GM19035 (cell line): ENCODE measurements at regions not wholly inside any gene's neighbourhood (a gene's known extent, or its start where the extent isn't known, plus 50 kb on each side); places are given as distances from the start of the nearest gene placed in this dataset.

Experiments
- ATAC-seq: cut with Tn5 transposase; IDR thresholded peaks from one replicate; pipeline ENCODE4 v1.9.1; 2021; ENCODE audit not compliant: unreplicated experiment

- no peak for ATAC-seq
Observed at GRCh38 chr13:30108216-30108912, 199.0 kb downstream of the KATNAL1 start.

- ATAC-seq = no peak
Observed at GRCh38 chr13:30107521-30108136, 199.7 kb downstream of the KATNAL1 start.

GRCh38 chr13:30107121-30107520 lies 200.2 kb downstream of the KATNAL1 start:
- no peak for ATAC-seq

- no peak for ATAC-seq
Observed at GRCh38 chr13:30105381-30105780, 202.0 kb downstream of the KATNAL1 start.

- no peak for ATAC-seq
Observed at GRCh38 chr13:30103161-30103840, 204.1 kb downstream of the KATNAL1 start.

GRCh38 chr13:30100226-30100625 lies 207.1 kb downstream of the KATNAL1 start:
- no peak for ATAC-seq

GRCh38 chr13:30097701-30098100 lies 209.7 kb downstream of the KATNAL1 start:
- no peak for ATAC-seq

GRCh38 chr13:30097089-30097488 lies 210.3 kb downstream of the KATNAL1 start:
- no peak for ATAC-seq

GRCh38 chr13:30094015-30094414 lies 213.3 kb downstream of the KATNAL1 start:
- no peak for ATAC-seq

GRCh38 chr13:30093236-30093635 lies 214.1 kb downstream of the KATNAL1 start:
- ATAC-seq = no peak

GRCh38 chr13:30091691-30092090 lies 215.7 kb downstream of the KATNAL1 start:
- no peak for ATAC-seq

- no peak for ATAC-seq
Observed at GRCh38 chr13:30091035-30091434, 216.3 kb downstream of the KATNAL1 start.

- ATAC-seq = no peak
Observed at GRCh38 chr13:30088312-30088855, 219.0 kb downstream of the KATNAL1 start.

GRCh38 chr13:30085087-30085486 lies 222.3 kb downstream of the KATNAL1 start:
- no peak for ATAC-seq

- ATAC-seq = no peak
Observed at GRCh38 chr13:30082391-30082790, 225.0 kb downstream of the KATNAL1 start.

GRCh38 chr13:30081331-30081730 lies 226.0 kb downstream of the KATNAL1 start:
- no peak for ATAC-seq

- no peak for ATAC-seq
Observed at GRCh38 chr13:30079501-30079900, 227.8 kb downstream of the KATNAL1 start.

GRCh38 chr13:30078059-30078458 lies 227.6 kb upstream of the UBL3 start:
- no peak for ATAC-seq

GRCh38 chr13:30077240-30077735 lies 226.9 kb upstream of the UBL3 start:
- ATAC-seq = no peak

GRCh38 chr13:30074955-30075614 lies 224.7 kb upstream of the UBL3 start:
- no peak for ATAC-seq

GRCh38 chr13:30074431-30074830 lies 224.0 kb upstream of the UBL3 start:
- ATAC-seq = no peak
